ENCODE measurements at regions not wholly inside any gene's neighbourhood (a gene's known extent, or its start where the extent isn't known, plus 50 kb on each side); places are given as distances from the start of the nearest gene placed in this dataset.

- no peak for TF ChIP-seq YY1 (IDR thresholded peaks at IDR 0.05; ENCODE audit: insufficient read depth, insufficient read length)
- TF ChIP-seq ZNF274 (IDR thresholded peaks at IDR 0.05; ENCODE audit: low read depth, low read length) = no peak
These were observed 199.6 kb upstream of the C1orf87 start for GRCh38 chr1:60273185-60273584.
